Activated CD4-positive, alpha-beta T cell treated with anti-CD3 and anti-CD28 coated beads, Interleukin-2, amount 10 ng/mL, durations not matched to agents 24 days and 14 days (primary cell): ENCODE measurements at regions not wholly inside any gene's neighbourhood (a gene's known extent, or its start where the extent isn't known, plus 50 kb on each side); places are given as distances from the start of the nearest gene placed in this dataset.

Source experiments
- DNase-seq: peaks from one replicate; pipeline ENCODE4 v3.0.0; 2022
- H3K27ac Mint-ChIP-seq: one replicate; pipeline ENCODE4 v1.8.0; 2022; ENCODE audit warnings: mild to moderate bottlenecking, mixed read lengths
- H3K27me3 Mint-ChIP-seq: one replicate; pipeline ENCODE4 v1.8.0; 2022; ENCODE audit warnings: mixed read lengths
- H3K36me3 Mint-ChIP-seq: one replicate; pipeline ENCODE4 v1.8.0; 2022; ENCODE audit warnings: low read depth, mild to moderate bottlenecking, mixed read lengths
- H3K4me1 Mint-ChIP-seq: one replicate; pipeline ENCODE4 v1.8.0; 2021; ENCODE audit warnings: mixed read lengths
- H3K4me3 Mint-ChIP-seq: one replicate; pipeline ENCODE4 v1.8.0; 2022; ENCODE audit warnings: mild to moderate bottlenecking, moderate library complexity, mixed read lengths
- H3K9me3 Mint-ChIP-seq: one replicate; pipeline ENCODE4 v1.8.0; 2021; ENCODE audit warnings: mixed read lengths
- intact Hi-C: fragments of 100-400 bp; cut with micrococcal nuclease; formaldehyde crosslinking; loops from one replicate; pipeline ENCODE4 v1.15.1; 2023

DNA sequence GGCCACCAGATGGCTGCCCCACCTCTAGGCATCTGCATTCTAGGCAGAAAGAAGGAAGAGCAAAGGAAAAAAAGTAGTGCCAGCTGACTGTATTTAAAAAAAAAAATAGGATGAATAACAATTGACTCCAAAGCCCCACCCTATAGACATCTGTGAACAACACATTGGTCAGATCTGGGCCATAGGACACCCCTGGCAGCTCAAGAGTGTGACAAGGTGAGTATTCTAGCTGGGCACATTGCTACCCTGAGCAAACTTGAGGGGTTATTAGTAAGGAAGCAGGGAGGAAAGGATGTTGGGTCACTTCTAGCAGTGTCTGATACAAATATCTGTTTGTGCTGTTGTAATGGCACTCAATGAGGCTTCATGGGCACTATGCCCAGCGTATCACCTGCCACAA is 58.6 kb upstream of the NPAS2 start:
- no peak for DNase-seq
- H3K4me1 Mint-ChIP-seq = no peaks in the 10 kb centered on the region
- peaks cover 10% of the 10 kb centered on the region for H3K27me3 Mint-ChIP-seq
- H3K36me3 Mint-ChIP-seq = no peaks in the 10 kb centered on the region
- no peak overlapping the region for H3K4me3 Mint-ChIP-seq
- no peak overlapping the region for H3K27ac Mint-ChIP-seq
- peaks cover 7% of the 10 kb centered on the region for H3K9me3 Mint-ChIP-seq
- intact Hi-C loops = no loop called here

DNA sequence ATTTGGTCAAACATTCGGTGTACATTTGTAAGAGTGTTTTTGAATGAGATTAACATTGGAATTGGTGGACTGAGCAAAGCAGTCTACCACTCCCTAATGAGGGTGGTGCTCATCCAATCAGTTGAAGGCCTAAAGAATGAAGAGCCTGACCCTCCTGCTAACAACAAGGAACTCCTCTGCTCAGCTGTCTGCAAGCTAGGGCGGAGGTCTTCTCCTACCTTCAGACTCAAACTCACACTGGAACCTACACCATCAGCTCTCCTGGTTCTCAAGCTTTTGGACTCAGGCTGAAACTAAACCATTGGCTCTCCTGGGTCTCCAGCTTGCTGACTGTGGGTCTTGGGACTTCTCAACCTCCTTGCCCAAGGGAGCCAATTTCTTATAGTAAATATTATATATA is 55.5 kb upstream of the NPAS2 start:
- no peak overlapping the region for H3K4me3 Mint-ChIP-seq
- intact Hi-C loops = no loop called here
- H3K27me3 Mint-ChIP-seq = peaks cover 10% of the 10 kb centered on the region
- no peaks in the 10 kb centered on the region for H3K36me3 Mint-ChIP-seq
- DNase-seq = no peak
- H3K27ac Mint-ChIP-seq = no peak overlapping the region
- no peaks in the 10 kb centered on the region for H3K4me1 Mint-ChIP-seq
- H3K9me3 Mint-ChIP-seq = peaks cover 3% of the 10 kb centered on the region

DNA sequence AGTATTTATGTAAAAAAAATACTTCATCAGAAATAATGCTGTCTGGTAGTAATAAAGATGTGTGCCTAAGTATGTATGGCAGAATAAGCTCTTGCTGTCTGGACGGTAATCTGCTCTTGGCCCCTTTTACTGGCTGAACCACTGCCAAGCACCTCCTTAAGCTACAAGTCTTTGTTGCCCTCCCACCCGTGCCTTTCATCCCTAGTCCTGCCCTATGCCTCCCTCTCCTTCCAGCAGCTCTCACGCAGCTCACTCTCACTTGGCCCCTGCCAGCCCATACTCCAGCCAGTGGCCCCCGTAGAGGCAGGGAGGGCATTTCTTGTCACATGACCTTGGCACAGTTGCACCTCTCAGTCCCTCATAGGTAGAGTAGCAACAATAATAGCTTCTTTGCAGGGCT is 54.5 kb upstream of the NPAS2 start:
- DNase-seq = no peak
- Mint-ChIP-seq H3K4me1 (no peaks in the 10 kb centered on the region), H3K9me3 (peaks cover 3% of the 10 kb centered on the region), H3K27me3 (peaks cover 10% of the 10 kb centered on the region), H3K4me3 (no peak overlapping the region), H3K27ac (no peak overlapping the region), H3K36me3 (no peaks in the 10 kb centered on the region)
- intact Hi-C loops = no loop called here

GRCh38 chr2:100766256-100766655 is 53.7 kb upstream of the NPAS2 start:
- Mint-ChIP-seq H3K27me3 (peaks cover 10% of the 10 kb centered on the region), H3K36me3 (no peaks in the 10 kb centered on the region), H3K27ac (no peak overlapping the region), H3K4me1 (no peaks in the 10 kb centered on the region), H3K9me3 (peaks cover 3% of the 10 kb centered on the region), H3K4me3 (no peak overlapping the region)
- DNase-seq = no peak
- intact Hi-C loops = no loop called here

GRCh38 chr2:100766806-100767205 is 53.1 kb upstream of the NPAS2 start:
- intact Hi-C loops = no loop called here
- H3K36me3 Mint-ChIP-seq = no peaks in the 10 kb centered on the region
- peaks cover 3% of the 10 kb centered on the region for H3K9me3 Mint-ChIP-seq
- no peak overlapping the region for H3K27ac Mint-ChIP-seq
- no peak for DNase-seq
- no peaks in the 10 kb centered on the region for H3K4me1 Mint-ChIP-seq
- peaks cover 10% of the 10 kb centered on the region for H3K27me3 Mint-ChIP-seq
- H3K4me3 Mint-ChIP-seq = no peak overlapping the region

DNA sequence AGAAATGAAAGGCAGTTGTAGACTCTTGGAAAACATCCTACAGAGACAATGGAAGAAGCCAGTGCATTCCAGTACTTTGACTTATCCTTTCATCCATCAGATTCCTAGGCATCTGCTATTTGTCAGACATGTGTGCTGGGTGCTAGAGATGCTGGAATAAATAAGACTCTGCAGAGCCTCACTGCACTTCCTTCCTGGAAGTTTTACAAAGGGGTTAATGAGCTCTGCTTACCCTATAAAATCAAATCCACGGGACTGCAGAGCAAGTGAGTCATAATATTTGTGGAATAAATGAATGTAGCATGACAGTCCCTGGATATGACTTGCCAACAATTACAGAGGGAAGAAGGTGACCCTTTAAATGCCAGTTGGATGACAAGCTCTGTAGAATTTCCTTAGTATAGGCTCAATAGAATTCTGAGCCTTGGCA is 52.7 kb upstream of the NPAS2 start:
- no peaks in the 10 kb centered on the region for H3K36me3 Mint-ChIP-seq
- H3K27ac Mint-ChIP-seq = no peak overlapping the region
- no peak for DNase-seq
- H3K9me3 Mint-ChIP-seq = no peaks in the 10 kb centered on the region
- intact Hi-C loops = no loop called here
- peaks cover 7% of the 10 kb centered on the region for H3K27me3 Mint-ChIP-seq
- H3K4me1 Mint-ChIP-seq = no peaks in the 10 kb centered on the region
- no peak overlapping the region for H3K4me3 Mint-ChIP-seq

DNA sequence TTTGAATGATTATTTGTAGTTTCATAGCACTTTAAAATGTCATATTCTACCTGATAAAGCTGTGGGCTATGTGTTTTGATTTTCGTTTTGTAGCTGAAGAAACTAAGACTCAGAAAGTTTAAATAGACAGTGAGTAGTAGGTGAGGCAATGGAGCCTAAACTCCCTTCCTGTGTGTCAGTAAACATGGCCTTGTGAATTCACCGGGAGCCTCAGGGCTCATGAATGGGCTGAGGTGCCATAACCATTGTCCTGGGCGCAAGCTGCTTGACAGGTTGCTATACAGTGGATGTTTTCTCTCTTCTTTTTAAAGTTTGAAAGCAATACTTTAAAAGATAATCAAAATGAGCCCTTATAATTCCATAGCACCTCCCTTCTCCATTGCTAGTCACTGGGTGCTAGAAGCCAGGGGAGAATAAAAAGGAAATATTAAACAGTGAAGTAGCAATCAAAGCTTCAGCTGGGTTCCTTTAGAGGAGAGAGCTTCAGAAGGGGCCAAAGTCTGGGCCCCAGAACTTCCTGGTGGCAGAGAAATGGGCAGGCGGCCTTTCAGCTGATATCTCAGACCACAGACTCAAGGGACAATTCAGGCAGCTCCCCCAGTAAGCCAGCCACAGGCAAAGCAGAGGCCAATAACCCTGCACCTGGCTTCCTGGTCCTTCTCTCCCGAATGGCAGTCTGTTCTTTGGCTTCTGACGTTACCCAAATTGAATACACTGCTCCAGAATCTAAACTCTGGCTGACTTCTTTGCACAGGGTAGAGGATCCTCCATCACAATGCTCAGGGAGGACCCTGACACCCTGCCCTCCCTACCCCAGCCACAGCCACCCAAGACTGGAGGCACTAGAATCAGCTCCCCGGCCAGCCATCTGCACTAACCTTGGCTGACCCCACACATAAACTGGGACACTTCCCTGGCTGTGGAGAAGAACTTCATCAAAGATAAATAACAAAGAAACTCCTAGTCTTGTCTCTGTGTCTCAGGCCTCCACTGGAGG is 51.8 kb upstream of the NPAS2 start:
- Mint-ChIP-seq H3K27me3 (peaks cover 9% of the 10 kb centered on the region), H3K4me1 (no peaks in the 10 kb centered on the region), H3K4me3 (no peak overlapping the region), H3K9me3 (no peaks in the 10 kb centered on the region), H3K27ac (no peak overlapping the region), H3K36me3 (no peaks in the 10 kb centered on the region)
- intact Hi-C loops = no loop called here
- no peak for DNase-seq
